Kidney (tissue), 13 donors: ENCODE measurements at regions not wholly inside any gene's neighbourhood (a gene's known extent, or its start where the extent isn't known, plus 50 kb on each side); places are given as distances from the start of the nearest gene placed in this dataset.

ENCODE experiments used
- DNase-seq, 5 donors: peaks; one replicate each; pipeline ENCODE4 v3.0.0-alpha.2; 2013 to 2020
- FAIRE-seq: peaks from 2 replicates; lab custom pipeline; 2012; peaks lifted over from hg19 to GRCh38; lab: Jason Lieb, UNC
- H3K27ac ChIP-seq, 2 donors: one replicate each; pipeline ENCODE4 v1.7.0; 2013; ENCODE audit warnings: low read depth in 2 of 2, low read length in 2 of 2, inconsistent platforms in 1 of 2
- H3K27me3 ChIP-seq: one replicate; pipeline ENCODE4 v1.7.1; 2013; ENCODE audit warnings: low read length, inconsistent platforms; ENCODE audit not compliant: control insufficient read depth, insufficient read depth
- H3K36me3 ChIP-seq, 3 donors: one replicate each; pipeline versions ENCODE4 v1.7.0 to v1.7.1; 2013; ENCODE audit warnings: low read length in 3 of 3, control low read depth in 1 of 3, inconsistent platforms in 1 of 3; ENCODE audit not compliant: insufficient read depth in 3 of 3, control insufficient read depth in 2 of 3
- H3K4me1 ChIP-seq, 3 donors: one replicate each; pipeline versions ENCODE4 v1.7.0 to v1.7.1; 2013; ENCODE audit warnings: low read length in 3 of 3, inconsistent platforms in 1 of 3, low read depth in 1 of 3; ENCODE audit not compliant: control insufficient read depth in 2 of 3, insufficient read depth in 2 of 3
- H3K4me3 ChIP-seq, 3 donors: one replicate each; pipeline versions ENCODE4 v1.7.0 to v1.8.1; 2013; ENCODE audit warnings: low read length in 3 of 3, control low read depth in 1 of 3, inconsistent platforms in 1 of 3
- H3K9ac ChIP-seq, 3 donors: one replicate each; pipeline versions ENCODE4 v1.7.0 to v1.7.1; 2013; ENCODE audit warnings: low read length in 3 of 3, control low read depth in 1 of 3, inconsistent platforms in 1 of 3
- H3K9me3 ChIP-seq, 3 donors: one replicate each; pipeline versions ENCODE4 v1.7.0 to v1.7.1; 2013; ENCODE audit warnings: low read length in 3 of 3, control low read depth in 1 of 3, inconsistent platforms in 1 of 3; ENCODE audit not compliant: control insufficient read depth in 2 of 3, insufficient read depth in 1 of 3
- CTCF ChIP-seq: IDR thresholded peaks from 3 replicates; pipeline ENCODE4 v1.5.1; 2012; ENCODE audit warnings: mild to moderate bottlenecking, moderate library complexity, borderline replicate concordance; ENCODE audit not compliant: insufficient read depth; ENCODE audit errors: extremely low read depth
- intact Hi-C: fragments of 100-400 bp; cut with DNase I; formaldehyde crosslinking; loops from one replicate; pipeline ENCODE4 v1.11.1; 2022
- donor health status: control.
- donor health status: control.
- donor health status: control.
- donor health status: control.
- donor health status: control.
- donor health status: DM: yes; HTN: yes; CAD: no.
- donor health status: Normal renal cell carcinoma (clear cell type).

- no peak overlapping the region for H3K27ac ChIP-seq
- H3K27me3 ChIP-seq = no peaks in the 10 kb centered on the region
- no peak overlapping the region for H3K4me3 ChIP-seq
- H3K9ac ChIP-seq = no peak overlapping the region
- no peak for TF ChIP-seq CTCF
- peaks cover 0 to 4% (median 0%) of the 10 kb centered on the region in 3 donors for H3K9me3 ChIP-seq
- FAIRE-seq = no peak
- peak in 1 of 5 donors; percentile 19 for DNase-seq
- H3K4me1 ChIP-seq = no peaks in the 10 kb centered on the region
- H3K36me3 ChIP-seq = no peaks in the 10 kb centered on the region
- intact Hi-C loops = no loop called here
These were observed 166.8 kb upstream of the TBX3 start for GRCh38 chr12:114850661-114851275.

- DNase-seq (no peak), FAIRE-seq (no peak)
- H3K27me3 ChIP-seq = no peaks in the 10 kb centered on the region
- no peak overlapping the region for H3K9ac ChIP-seq
- no peaks in the 10 kb centered on the region for H3K4me1 ChIP-seq
- H3K36me3 ChIP-seq = no peaks in the 10 kb centered on the region
- no peak for TF ChIP-seq CTCF
- intact Hi-C loops = no loop called here
- H3K27ac ChIP-seq = no peak overlapping the region
- no peak overlapping the region for H3K4me3 ChIP-seq
- H3K9me3 ChIP-seq = no peaks in the 10 kb centered on the region
These were observed 164.7 kb upstream of the TBX3 start for GRCh38 chr12:114848666-114849065.

- FAIRE-seq (no peak), DNase-seq (no peak)
- Histone ChIP-seq H3K27me3 (no peaks in the 10 kb centered on the region), H3K9ac (no peak overlapping the region), H3K4me1 (no peaks in the 10 kb centered on the region), H3K27ac (no peak overlapping the region), H3K4me3 (no peak overlapping the region), H3K9me3 (no peaks in the 10 kb centered on the region), H3K36me3 (no peaks in the 10 kb centered on the region)
- no peak for TF ChIP-seq CTCF
- intact Hi-C loops = no loop called here
These were observed 163.6 kb upstream of the TBX3 start for GRCh38 chr12:114847441-114848035.

- Histone ChIP-seq H3K9ac (no peak overlapping the region), H3K4me1 (no peaks in the 10 kb centered on the region), H3K27me3 (no peaks in the 10 kb centered on the region), H3K4me3 (no peak overlapping the region), H3K36me3 (no peaks in the 10 kb centered on the region), H3K27ac (no peak overlapping the region), H3K9me3 (no peaks in the 10 kb centered on the region)
- TF ChIP-seq CTCF = no peak
- DNase-seq (no peak), FAIRE-seq (no peak)
- intact Hi-C loops = no loop called here
These were observed 162.8 kb upstream of the TBX3 start for GRCh38 chr12:114846771-114847170.
